DMS53 treated with DMSO at 0.1 percent for 48 hours (cell line): ENCODE measurements at regions not wholly inside any gene's neighbourhood (a gene's known extent, or its start where the extent isn't known, plus 50 kb on each side); places are given as distances from the start of the nearest gene placed in this dataset.
"Not testable (repeated sequence)": the region's sequence is repeated elsewhere in the genome, so short reads cannot be mapped to it uniquely, and the experiment has no call there.

Experiments used
- DNase-seq: peaks from one replicate; lab custom pipeline; 2025; ENCODE audit not compliant: unreplicated experiment; lab: John Stamatoyannopoulos, UW

- no peak for DNase-seq
These were observed 114.1 kb downstream of the GXYLT1 start for GRCh38 chr12:42030588-42030987.

DNA sequence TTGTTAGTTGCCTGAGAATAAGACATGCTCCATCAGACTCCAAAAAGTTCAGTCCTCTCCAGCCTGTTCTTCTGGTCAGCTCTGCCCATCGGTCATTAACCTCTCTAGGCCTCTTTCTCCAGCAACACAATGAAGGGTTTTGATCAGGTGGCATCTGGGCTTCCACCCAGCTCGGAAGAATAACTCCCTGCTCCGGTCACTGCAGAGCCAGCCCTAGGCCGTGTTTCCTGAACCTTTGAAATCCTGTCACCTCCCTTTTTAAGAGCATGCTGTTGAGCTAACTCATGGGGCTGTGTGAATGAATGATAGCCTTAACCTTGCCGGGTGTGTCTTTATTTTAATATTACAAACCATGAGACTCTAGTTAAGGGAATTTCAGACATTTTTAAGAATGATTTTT lies 117.1 kb downstream of the GXYLT1 start:
- DNase-seq: no peak

DNA sequence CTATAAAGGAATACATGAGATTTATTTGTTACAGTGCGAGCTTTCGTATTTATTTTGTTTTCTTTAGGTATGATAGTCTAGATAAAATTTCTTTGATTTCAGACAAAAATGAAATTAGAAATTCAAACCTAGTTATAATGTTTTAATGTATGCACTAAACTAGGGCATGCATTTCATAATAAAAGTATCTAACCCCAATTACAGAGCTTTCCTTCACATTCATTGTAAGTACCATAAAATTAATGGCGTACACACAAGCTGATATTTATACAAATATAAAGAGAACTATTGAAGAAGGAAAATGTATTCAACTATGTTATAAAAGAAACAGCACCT lies 120.2 kb downstream of the GXYLT1 start:
- DNase-seq: no peak

GRCh38 chr12:42023733-42024494 lies 120.8 kb downstream of the GXYLT1 start:
- DNase-seq: peak; percentile 85

DNA sequence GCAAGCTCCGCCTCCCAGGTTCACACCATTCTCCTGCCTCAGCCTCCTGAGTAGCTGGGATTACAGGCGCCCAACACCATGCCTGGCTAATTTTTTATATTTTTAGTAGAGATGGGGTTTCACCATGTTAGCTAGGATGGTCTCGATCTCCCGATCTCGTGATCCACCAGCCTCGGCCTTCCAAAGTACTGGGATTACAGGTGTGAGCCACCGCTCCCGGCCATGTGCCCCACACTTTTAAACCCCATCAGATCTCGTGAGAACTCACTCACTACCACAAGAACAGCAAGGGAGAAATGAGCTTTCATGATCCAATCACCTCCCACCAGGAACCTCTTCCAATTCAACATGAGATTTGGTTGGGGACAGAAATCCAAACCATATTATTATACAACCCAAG lies 122.7 kb downstream of the GXYLT1 start:
- not testable (repeated sequence) for DNase-seq

DNA sequence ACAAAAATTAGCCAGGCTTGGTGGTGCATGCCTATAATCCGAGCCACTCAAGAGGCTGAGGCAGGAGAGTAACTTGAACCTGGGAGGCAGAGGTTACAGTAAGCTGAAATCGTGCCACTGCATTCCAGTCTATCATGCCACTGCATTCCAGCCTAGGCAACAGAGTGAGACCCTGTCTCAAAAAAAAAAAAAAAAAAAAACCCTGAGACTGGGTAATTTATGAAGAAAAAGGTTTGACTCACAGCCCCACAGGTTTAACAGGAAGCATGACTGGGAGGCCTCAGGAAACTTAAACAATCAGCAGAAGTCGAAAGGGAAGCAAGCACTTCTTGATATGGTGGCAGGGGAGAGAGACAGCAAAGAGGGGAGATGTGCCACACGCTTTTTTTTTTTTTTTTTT lies 123.2 kb downstream of the GXYLT1 start:
- DNase-seq: no peak

GRCh38 chr12:42020226-42020625 lies 124.4 kb downstream of the GXYLT1 start:
- DNase-seq: no peak

- no peak for DNase-seq
These were observed 124.9 kb downstream of the GXYLT1 start for GRCh38 chr12:42019746-42020145.

DNA sequence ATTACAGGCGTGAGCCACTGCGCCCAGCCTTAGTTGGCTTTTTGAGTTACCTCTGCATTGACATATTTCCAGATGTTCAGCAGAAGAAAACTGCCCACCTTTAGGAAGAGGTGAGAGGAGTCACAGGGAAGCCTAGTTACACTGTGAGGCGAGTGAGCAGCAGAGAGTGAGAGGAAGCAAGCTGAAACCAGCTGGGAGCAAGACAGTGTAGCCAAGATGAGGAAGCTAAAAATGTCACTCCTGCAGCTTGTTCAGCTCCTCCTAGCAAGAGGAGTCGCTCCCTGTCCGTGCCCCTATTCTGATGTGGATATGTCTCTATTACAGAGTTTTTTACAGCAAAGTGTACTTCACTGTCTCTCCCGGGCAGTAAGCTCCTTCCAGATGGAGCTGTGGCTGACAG lies 127.6 kb downstream of the GXYLT1 start:
- no peak for DNase-seq

DNA sequence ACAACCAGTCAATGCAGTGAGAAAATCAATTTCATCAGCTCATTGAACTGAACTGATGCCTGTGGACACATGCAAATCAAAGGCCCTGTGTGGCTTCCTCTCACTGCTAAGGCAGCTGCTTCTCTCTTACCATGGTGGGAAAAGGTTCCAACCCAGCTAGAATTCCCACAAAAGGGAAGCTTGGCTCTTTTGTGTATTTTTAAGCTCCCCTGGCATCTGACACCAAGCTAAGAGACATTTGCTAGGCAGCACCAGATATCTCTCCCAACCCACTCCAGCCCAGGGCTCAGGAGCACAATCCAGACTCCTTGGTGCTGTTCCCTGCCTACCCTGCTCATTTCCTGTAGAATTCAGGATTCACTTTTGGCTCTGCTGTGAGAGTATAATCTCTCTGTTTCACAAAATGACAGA lies 129.6 kb downstream of the GXYLT1 start:
- no peak for DNase-seq

DNA sequence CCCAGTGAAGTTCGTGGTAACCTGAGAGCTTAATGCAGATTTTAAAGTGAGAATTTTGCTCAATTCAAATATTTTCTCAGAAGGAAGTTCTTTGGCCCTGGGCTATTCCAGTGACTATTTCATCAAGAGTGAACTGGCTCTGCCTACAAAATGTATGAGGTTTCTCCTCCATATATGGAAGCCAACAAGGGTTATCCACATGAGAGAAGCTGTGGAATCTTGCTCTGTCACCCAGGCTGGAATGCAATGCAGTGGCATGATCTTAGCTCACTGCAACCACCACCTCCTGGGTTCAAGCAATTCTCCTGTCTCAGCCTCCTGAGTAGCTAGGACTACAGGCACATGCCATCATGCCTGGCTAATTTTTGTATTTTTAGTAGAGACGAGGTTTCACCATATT lies 132.2 kb downstream of the GXYLT1 start:
- not testable (repeated sequence) for DNase-seq

- DNase-seq: no peak
These were observed 134.0 kb downstream of the GXYLT1 start for GRCh38 chr12:42010715-42011114.

DNA sequence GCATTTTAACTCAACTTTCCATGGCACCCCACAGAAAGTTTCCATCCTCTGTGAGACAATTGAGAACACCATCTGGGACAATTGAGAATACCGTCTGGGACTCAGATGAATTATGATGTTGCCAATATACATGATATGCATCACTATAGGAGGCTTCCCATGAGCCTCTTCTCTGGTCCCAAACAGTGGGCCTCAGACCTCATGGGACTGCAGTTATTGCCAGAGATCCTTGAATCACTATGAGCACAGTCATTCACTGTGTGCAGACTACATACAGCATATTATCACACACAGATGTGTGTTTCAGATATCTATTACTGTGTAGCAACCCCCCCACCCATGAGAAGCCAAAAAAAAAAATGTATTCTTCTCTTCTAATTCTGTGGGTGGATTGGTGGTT lies 134.4 kb downstream of the GXYLT1 start:
- DNase-seq: no peak

DNA sequence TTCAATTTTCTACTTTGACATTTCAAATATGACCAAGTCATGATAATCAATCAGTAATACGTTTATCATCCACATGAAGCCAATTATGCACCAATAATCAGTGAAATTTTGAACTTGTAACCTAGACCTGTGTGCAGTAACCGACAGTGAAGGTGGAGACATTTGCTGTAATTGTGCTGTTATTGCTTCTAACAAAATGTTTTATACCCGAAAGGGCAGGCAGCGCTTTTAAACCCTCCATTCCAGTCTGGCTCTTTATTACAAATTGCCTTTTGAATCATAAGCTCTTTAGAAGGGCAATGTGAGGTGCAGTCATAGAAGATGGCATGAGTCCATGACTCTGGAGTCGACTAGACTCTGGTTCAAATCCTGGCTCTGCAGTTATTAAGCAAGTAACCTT lies 135.7 kb downstream of the GXYLT1 start:
- no peak for DNase-seq

- DNase-seq: no peak
These were observed 141.6 kb downstream of the GXYLT1 start for GRCh38 chr12:42003031-42003430.

DNA sequence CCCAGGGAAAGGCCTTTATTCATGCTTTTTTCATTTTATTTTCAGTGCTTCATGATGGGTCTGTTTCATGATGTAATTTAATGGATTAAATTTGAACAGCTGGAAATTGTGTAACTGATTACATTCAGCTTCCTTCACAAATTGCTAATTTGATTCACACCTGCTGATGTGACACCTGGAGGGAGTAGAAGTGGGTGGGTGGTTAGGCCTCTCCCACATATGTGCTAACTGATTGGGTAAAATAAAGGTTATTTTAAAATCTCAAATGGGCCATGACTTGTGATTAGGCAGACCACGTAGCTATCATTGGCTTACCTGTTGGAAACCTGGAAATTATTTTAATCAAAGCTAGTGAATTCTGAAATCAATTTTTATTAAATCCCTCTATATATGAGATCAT lies 142.1 kb downstream of the GXYLT1 start:
- no peak for DNase-seq

DNA sequence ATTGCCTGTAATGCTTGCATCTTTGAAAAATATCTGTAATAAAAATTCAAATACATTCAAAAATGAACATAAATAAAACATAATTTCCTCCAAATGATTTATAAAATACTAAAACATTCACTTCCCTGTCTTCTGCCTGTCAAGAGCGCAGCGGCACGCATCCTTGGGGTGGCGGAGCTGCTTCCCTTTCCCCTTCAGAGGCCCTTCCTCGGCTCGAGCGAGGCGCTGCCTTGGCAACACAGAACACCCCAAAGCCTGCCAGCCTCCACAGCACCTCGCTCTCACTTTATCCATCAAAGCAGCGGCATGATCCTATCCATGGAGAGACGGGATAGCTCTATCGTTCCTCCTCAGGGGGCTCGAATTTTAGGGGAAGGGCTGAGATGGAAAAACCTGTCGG lies 146.2 kb downstream of the GXYLT1 start:
- no peak for DNase-seq

DNA sequence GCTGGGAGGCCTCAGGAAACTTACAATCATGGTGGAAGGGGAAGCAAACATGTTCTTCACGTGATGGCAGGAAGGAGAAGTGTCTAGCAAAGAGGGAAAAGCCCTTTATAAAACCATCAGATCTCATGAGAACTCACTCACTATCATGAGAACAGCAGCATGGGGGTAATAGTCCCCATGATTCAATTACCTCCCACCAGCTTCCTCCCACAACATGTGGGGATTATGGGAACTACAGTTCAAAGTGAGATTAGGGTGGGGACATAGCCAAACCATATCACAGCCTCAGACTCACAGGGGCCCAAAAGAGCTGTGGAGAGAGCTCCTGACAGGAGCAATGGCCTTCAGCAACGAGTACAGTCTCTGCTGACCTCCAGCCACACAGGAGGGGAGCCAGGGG lies 151.4 kb downstream of the GXYLT1 start:
- DNase-seq: no peak

DNA sequence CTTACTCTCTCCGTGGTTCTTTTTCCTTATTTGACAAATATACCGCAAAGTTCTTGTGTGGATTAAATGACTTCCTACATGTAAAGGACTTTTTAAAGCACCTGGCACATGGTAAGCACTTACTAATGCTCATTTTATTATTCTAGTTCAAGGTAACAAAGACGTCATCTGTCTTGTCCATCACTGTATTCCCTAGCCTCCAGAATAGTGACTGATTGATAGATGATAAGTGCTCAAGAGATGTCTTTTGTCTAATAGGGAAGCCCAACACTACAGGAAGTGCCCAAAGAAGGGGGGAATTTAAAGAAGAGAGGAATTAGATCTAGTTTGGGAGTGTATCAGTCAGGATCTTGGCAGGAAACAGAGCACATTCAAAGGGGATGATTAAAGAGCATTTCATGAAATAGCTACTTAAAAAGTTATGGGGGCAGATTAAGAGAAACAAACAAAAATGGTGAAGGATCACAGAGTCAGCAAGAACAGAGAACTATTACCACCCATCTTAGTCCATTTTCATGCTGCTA lies 151.9 kb downstream of the GXYLT1 start:
- peak; percentile 76 for DNase-seq

DNA sequence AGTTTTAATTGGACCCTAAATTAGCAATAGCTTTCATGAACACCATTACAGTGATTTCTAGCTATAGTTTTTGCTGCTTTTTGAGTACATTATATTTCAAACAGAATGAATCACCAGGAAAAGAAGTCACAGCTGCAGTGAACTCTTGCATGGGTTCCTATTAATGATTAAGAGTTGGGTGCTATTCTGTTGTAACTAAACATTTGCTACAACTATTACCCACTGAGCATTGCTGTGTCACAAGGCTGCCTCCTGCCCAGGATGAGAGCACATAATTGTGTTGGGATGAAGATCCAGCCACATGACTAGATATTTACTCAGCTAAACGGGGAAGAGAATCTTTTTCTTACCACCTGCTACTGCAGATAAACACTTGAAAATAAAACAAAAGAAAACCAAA lies 152.7 kb downstream of the GXYLT1 start:
- peak; percentile 91 for DNase-seq

- no peak for DNase-seq
These were observed 156.0 kb downstream of the GXYLT1 start for GRCh38 chr12:41988715-41989114.

DNA sequence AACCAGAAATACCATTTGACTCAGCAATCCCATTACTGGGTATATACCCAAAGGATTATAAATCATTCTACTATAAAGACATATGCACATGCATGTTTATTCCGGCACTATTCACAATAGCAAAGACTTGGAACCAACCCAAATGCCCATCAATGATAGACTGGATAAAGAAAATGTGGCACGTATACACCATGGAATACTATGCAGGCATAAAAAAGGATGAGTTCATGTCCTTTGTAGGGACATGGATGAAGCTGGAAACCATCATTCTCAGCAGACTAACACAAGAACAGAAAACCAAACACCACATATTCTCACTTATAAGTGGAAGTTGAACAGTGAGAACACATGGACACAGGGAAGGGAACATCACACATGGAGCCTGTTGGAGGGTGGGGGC lies 158.2 kb downstream of the GXYLT1 start:
- DNase-seq: not testable (repeated sequence)

DNA sequence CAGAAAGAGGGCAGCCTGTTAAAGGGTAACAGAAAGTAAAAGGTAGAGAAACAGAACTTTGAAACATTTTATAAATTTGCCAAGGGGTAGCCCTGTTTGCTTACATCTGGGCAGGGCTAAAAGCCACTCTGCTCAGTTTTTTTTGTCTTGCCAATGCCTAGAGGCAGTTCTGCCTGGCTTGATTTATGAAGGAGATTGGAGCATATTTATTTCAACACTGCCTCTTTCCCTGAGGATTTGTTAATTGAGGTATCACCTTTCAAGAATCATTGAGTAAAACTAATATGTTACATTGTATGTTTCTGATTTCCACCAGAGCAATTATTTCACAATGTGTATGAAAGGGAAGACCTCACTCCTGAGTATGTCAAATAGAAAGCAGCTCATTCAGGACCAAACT lies 160.8 kb downstream of the GXYLT1 start:
- no peak for DNase-seq
